ENCODE measurements at regions not wholly inside any gene's neighbourhood (a gene's known extent, or its start where the extent isn't known, plus 50 kb on each side); places are given as distances from the start of the nearest gene placed in this dataset.

DNA sequence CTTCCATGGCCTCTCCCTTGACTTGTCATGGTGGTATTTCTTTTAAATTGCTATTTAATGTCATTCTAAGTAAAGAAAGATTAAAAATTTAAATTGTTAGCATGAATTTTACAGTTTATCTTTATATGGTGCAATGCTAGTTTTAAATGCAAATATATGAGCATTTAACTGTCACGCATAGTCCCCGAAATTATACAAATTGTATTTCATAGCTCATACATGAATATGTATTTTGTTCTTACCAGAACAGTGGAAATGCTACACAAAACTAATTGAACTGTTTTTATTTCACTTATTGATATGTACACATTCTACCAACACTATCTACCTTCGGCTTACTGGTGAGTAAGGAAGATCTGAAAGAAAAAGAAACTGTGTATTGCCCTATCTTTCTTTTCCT is 125.8 kb downstream of the CARTPT start:
- no peak for TF ChIP-seq FOXP2 (optimal IDR thresholded peaks at IDR 0.05; ENCODE audit: borderline replicate concordance, extremely low read depth, extremely low read length, insufficient read depth)
- TF ChIP-seq, protein P1, sequence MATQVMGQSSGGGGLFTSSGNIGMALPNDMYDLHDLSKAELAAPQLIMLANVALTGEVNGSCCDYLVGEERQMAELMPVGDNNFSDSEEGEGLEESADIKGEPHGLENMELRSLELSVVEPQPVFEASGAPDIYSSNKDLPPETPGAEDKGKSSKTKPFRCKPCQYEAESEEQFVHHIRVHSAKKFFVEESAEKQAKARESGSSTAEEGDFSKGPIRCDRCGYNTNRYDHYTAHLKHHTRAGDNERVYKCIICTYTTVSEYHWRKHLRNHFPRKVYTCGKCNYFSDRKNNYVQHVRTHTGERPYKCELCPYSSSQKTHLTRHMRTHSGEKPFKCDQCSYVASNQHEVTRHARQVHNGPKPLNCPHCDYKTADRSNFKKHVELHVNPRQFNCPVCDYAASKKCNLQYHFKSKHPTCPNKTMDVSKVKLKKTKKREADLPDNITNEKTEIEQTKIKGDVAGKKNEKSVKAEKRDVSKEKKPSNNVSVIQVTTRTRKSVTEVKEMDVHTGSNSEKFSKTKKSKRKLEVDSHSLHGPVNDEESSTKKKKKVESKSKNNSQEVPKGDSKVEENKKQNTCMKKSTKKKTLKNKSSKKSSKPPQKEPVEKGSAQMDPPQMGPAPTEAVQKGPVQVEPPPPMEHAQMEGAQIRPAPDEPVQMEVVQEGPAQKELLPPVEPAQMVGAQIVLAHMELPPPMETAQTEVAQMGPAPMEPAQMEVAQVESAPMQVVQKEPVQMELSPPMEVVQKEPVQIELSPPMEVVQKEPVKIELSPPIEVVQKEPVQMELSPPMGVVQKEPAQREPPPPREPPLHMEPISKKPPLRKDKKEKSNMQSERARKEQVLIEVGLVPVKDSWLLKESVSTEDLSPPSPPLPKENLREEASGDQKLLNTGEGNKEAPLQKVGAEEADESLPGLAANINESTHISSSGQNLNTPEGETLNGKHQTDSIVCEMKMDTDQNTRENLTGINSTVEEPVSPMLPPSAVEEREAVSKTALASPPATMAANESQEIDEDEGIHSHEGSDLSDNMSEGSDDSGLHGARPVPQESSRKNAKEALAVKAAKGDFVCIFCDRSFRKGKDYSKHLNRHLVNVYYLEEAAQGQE (IDR thresholded peaks at IDR 0.05; ENCODE audit: insufficient read depth in 1 of 2, low read depth in 2 of 2, low read length in 2 of 2), result no peak
- no peak for TF ChIP-seq TAF1 (IDR thresholded peaks at IDR 0.05; ENCODE audit: borderline replicate concordance, insufficient read depth, low read length)
- no peak for TF ChIP-seq POLR2AphosphoS5 (IDR thresholded peaks at IDR 0.05; ENCODE audit: low read depth, low read length)
- no peak for TF ChIP-seq SIN3A (IDR thresholded peaks at IDR 0.05; ENCODE audit: borderline replicate concordance, insufficient read depth, low read length)

DNA sequence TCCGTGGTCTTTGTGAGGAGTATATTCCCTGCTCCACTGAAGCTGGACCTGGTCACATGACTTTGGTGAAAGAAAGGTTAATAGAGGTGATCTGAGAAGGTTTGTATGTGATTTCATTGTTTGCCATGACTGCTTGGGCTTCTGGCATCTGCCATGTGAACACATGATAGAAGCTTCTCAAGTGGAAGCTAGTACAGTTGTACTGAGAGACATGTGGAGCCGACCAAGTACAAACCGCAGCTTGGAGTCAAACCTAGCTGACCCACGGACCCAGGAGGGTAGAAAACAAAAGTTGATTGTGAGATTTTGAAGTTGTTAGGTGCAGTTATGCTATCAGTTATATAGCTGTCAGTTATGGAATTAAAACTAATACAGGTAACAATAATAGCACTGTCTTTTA is 140.4 kb downstream of the CARTPT start:
- TF ChIP-seq FOXP2 (optimal IDR thresholded peaks at IDR 0.05; ENCODE audit: borderline replicate concordance, extremely low read depth, extremely low read length, insufficient read depth), result no peak
- no peak for TF ChIP-seq TAF1 (IDR thresholded peaks at IDR 0.05; ENCODE audit: borderline replicate concordance, insufficient read depth, low read length)
- TF ChIP-seq SIN3A (IDR thresholded peaks at IDR 0.05; ENCODE audit: borderline replicate concordance, insufficient read depth, low read length), result no peak
- TF ChIP-seq, protein P1 (IDR thresholded peaks at IDR 0.05; ENCODE audit: insufficient read depth in 1 of 2, low read depth in 2 of 2, low read length in 2 of 2), result no peak
- no peak for TF ChIP-seq POLR2AphosphoS5 (IDR thresholded peaks at IDR 0.05; ENCODE audit: low read depth, low read length)

DNA sequence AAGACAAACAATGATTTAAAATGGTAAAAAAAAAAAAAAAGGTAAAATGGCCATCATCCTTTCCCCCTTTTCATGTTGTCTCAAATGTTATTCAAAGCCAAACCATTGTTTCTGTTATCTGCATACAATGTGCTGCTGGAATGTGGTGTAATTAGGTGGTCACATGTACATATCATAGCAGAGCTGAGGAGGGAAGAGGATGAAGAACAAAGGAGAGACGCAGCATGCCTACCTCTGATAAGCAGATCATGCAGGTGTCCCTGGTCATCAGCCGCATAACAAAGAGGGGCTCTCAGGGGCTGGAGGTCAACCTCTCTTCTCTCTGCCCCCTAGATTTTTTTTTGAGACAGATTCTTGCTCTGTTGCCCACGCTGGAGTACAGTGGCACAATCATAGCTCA is 141.0 kb downstream of the CARTPT start:
- no peak for TF ChIP-seq TAF1 (IDR thresholded peaks at IDR 0.05; ENCODE audit: borderline replicate concordance, insufficient read depth, low read length)

DNA sequence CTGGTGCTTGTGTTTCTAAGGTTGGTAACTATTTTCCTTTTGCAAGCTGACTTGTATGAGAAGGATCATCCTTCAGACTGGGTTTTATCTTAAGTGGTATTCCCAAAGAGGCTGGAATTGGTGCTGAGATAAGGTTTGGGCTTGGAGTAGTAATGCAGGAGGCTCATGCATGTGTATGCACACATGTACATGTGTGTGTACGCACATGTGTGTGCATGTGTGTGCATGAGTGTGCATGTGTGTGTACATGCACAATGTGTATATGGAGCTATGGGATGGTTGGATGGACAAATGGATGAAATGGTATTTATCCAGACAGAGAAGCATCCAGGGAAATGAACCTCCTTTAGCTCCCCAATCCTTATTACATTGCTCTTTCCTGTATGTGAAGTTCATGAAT is 142.6 kb downstream of the CARTPT start:
- TF ChIP-seq SIN3A (IDR thresholded peaks at IDR 0.05; ENCODE audit: borderline replicate concordance, insufficient read depth, low read length) (no peak), TAF1 (IDR thresholded peaks at IDR 0.05; ENCODE audit: borderline replicate concordance, insufficient read depth, low read length) (no peak), FOXP2 (optimal IDR thresholded peaks at IDR 0.05; ENCODE audit: borderline replicate concordance, extremely low read depth, extremely low read length, insufficient read depth) (no peak), POLR2AphosphoS5 (IDR thresholded peaks at IDR 0.05; ENCODE audit: low read depth, low read length) (no peak)
- TF ChIP-seq, protein P1 (IDR thresholded peaks at IDR 0.05; ENCODE audit: insufficient read depth in 1 of 2, low read depth in 2 of 2, low read length in 2 of 2), result no peak

DNA sequence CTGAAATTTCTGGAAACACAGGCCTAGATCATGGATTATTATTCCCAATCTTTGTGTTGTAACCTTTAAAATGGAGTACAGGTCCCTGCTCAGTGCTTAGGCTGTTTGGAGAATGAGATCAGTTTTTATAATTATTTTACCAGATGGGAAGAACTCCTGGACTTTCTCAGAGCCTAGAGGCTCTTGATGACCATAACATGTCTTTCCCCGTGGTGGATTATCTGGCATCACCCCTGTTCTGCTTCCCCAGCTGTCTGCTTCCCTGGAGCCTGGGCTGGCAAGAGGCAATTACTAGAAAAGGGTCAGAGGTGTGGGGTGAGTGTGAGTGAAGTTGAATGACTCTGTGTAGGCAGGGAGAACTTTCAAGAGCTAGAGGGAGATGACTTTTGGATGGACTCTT is 143.0 kb downstream of the CARTPT start:
- TF ChIP-seq SIN3A (IDR thresholded peaks at IDR 0.05; ENCODE audit: borderline replicate concordance, insufficient read depth, low read length), result no peak
- TF ChIP-seq POLR2AphosphoS5 (IDR thresholded peaks at IDR 0.05; ENCODE audit: low read depth, low read length), result no peak

DNA sequence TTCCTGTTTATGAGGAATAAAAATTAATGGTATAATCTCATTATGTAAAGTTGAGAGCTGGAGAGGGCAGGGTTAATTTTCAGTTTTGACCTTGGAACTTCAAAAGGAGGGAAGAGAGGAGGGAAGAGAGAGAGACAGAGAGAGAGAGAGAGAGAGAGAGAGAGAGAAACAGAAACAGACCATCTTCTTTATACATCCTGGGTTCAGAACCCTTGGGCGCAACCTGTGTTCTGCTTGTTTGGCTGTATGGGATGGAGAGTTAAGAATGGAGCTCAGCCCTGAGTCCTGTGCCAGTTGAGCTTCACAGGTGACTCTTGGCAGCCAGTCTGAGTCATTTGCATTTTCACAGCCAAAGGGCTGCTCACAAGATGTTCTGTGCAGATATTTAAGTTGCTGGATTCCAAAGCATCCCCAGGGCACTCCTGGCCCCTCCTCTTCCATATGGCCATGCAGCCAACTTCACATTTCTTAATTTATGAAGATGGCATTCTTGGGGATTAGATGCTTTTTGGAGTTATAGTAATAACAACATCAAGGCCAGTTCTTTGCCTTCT is 143.5 kb downstream of the CARTPT start:
- TF ChIP-seq TAF1 (IDR thresholded peaks at IDR 0.05; ENCODE audit: borderline replicate concordance, insufficient read depth, low read length), result no peak
- TF ChIP-seq FOXP2 (optimal IDR thresholded peaks at IDR 0.05; ENCODE audit: borderline replicate concordance, extremely low read depth, extremely low read length, insufficient read depth), result no peak
- TF ChIP-seq POLR2AphosphoS5 (IDR thresholded peaks at IDR 0.05; ENCODE audit: low read depth, low read length), result no peak

Measured in PFSK-1 (cell line).